A549 (cell line): ENCODE measurements at regions not wholly inside any gene's neighbourhood (a gene's known extent, or its start where the extent isn't known, plus 50 kb on each side); places are given as distances from the start of the nearest gene placed in this dataset.

Experiments
- ATAC-seq, 2 experiments: fragments of 200-7000 bp in 1 of 2; fragments of >200 bp in 1 of 2; cut with Nextera tagmentation in 1 of 2; cut with Tn5 transposase in 1 of 2; 3 replicates each; pipeline versions ENCODE4 v1.8.0 to v1.9.1; 2018 to 2020; ENCODE audit warnings: mild to moderate bottlenecking in 1 of 2, moderate library complexity in 1 of 2
- CTCF ChIA-PET: fragments of 300-600 bp; sonication (Branson Sonifier 250); formaldehyde crosslinking; extraction: SDS; loops from one replicate; lab custom pipeline; 2021; ENCODE audit warnings: antibody characterized with exemption, inconsistent platforms; lab: Yijun Ruan, JAX
- POLR2A ChIA-PET: fragments of 350-600 bp; formaldehyde crosslinking; extraction: SDS; loops from one replicate; lab custom pipeline; 2021; ENCODE audit warnings: antibody characterized with exemption, inconsistent platforms; lab: Yijun Ruan, JAX
- DNase-seq, 2 experiments: peaks; one replicate each; pipeline versions ENCODE4 v3.0.0 to v3.0.0-alpha.2; 2011 to 2016; ENCODE audit warnings: low read depth in 1 of 2, low spot score in 1 of 2
- FAIRE-seq: peaks from 2 replicates; lab custom pipeline; 2011; peaks lifted over from hg19 to GRCh38; lab: Jason Lieb, UNC
- H3K27ac ChIP-seq, 2 experiments: fragments of >200 bp; sonication (Bioruptor Twin); formaldehyde crosslinking; 3 replicates each; pipeline ENCODE4 v1.5.1; 2016 to 2017
- H3K4me1 ChIP-seq: fragments of >200 bp; sonication (Bioruptor Twin); formaldehyde crosslinking; 3 replicates; pipeline ENCODE4 v1.6.1; 2016
- H3K4me2 ChIP-seq: fragments of >200 bp; sonication (Bioruptor Twin); formaldehyde crosslinking; 3 replicates; pipeline ENCODE4 v1.6.1; 2016
- H3K4me3 ChIP-seq: fragments of >200 bp; sonication (Bioruptor Twin); formaldehyde crosslinking; 3 replicates; pipeline ENCODE4 v1.5.1; 2016
- H3K9me3 ChIP-seq: fragments of >200 bp; sonication (Bioruptor Twin); formaldehyde crosslinking; 3 replicates; pipeline ENCODE4 v1.6.1; 2016
- BHLHE40 ChIP-seq: IDR thresholded peaks from 2 replicates; pipeline ENCODE4 v1.6.1; 2012; ENCODE audit warnings: low read depth, low read length, inconsistent platforms
- CEBPB ChIP-seq, 2 experiments: fragments of >200 bp in 1 of 2; sonication (Bioruptor Twin) in 1 of 2; formaldehyde crosslinking in 1 of 2; IDR thresholded peaks; 2 replicates each; pipeline ENCODE4 v1.6.1; 2012 to 2016
- CHD2 ChIP-seq: fragments of 150-350 bp; IDR thresholded peaks from 2 replicates; pipeline ENCODE4 v1.6.1; 2014; ENCODE audit warnings: low read length; ENCODE audit not compliant: partially characterized antibody
- CHD4 ChIP-seq: fragments of 200-600 bp; sonication (generic); IDR thresholded peaks from 2 replicates; pipeline ENCODE4 v1.6.1; 2016; ENCODE audit warnings: antibody characterized with exemption, mild to moderate bottlenecking, borderline replicate concordance
- ESRRA ChIP-seq: fragments of 150-350 bp; IDR thresholded peaks from 2 replicates; pipeline ENCODE4 v1.6.1; 2014; ENCODE audit warnings: mild to moderate bottlenecking, low read length, borderline replicate concordance
- FOSB ChIP-seq: fragments of 250-450 bp; sonication (Bioruptor Pico); IDR thresholded peaks from 2 replicates; pipeline ENCODE4 v1.5.0; 2020; ENCODE audit warnings: mild to moderate bottlenecking, moderate library complexity
- FOSL2 ChIP-seq, 2 experiments: fragments of 450-650 bp in 1 of 2; fragments of >200 bp in 1 of 2; sonication (Bioruptor Twin) in 1 of 2; formaldehyde crosslinking; IDR thresholded peaks; 2 replicates each; pipeline versions ENCODE4 v1.5.0 to v1.6.1; 2016 to 2020; ENCODE audit warnings: mild to moderate bottlenecking in 1 of 2, moderate library complexity in 1 of 2
- HOXB13 ChIP-seq: fragments of 250-450 bp; sonication (Bioruptor Pico); IDR thresholded peaks from 2 replicates; pipeline ENCODE4 v1.5.0; 2020; ENCODE audit warnings: low read depth, mild to moderate bottlenecking, moderate library complexity
- JUNB ChIP-seq: fragments of >200 bp; sonication (Bioruptor Twin); formaldehyde crosslinking; IDR thresholded peaks from 2 replicates; pipeline ENCODE4 v1.6.1; 2016
- KDM1A ChIP-seq: fragments of 200-600 bp; sonication (generic); IDR thresholded peaks from 2 replicates; pipeline ENCODE4 v1.6.1; 2016; ENCODE audit warnings: low read depth, mild to moderate bottlenecking
- MYC ChIP-seq: IDR thresholded peaks from 2 replicates; pipeline ENCODE4 v1.6.1; 2012; ENCODE audit warnings: mild to moderate bottlenecking, inconsistent platforms, low read length, improper control_type of control experiment, borderline replicate concordance
- NFE2L2 ChIP-seq: fragments of 150-350 bp; conservative IDR thresholded peaks from 2 replicates; pipeline ENCODE4 v1.6.1; 2014; ENCODE audit warnings: low read length
- RARB ChIP-seq: fragments of 250-450 bp; sonication (Bioruptor Pico); IDR thresholded peaks from 2 replicates; pipeline ENCODE4 v1.8.0; 2021; ENCODE audit warnings: mild to moderate bottlenecking, moderate library complexity
- RFX5 ChIP-seq: fragments of 450-650 bp; IDR thresholded peaks from 2 replicates; pipeline ENCODE4 v1.7.1; 2014; ENCODE audit warnings: antibody characterized with exemption, mild to moderate bottlenecking, moderate library complexity
- RNF2 ChIP-seq: fragments of 200-600 bp; sonication (generic); IDR thresholded peaks from 2 replicates; pipeline ENCODE4 v1.6.1; 2016; ENCODE audit warnings: low read depth, mild to moderate bottlenecking, antibody characterized with exemption, moderate library complexity, borderline replicate concordance
- ZNF302 ChIP-seq: fragments of 250-450 bp; sonication (Bioruptor Pico); IDR thresholded peaks from 2 replicates; pipeline ENCODE4 v1.9.0; 2021; ENCODE audit warnings: inconsistent platforms, mild to moderate bottlenecking, moderate library complexity
- ZSCAN20 ChIP-seq: fragments of 250-450 bp; sonication (Bioruptor Pico); IDR thresholded peaks from 2 replicates; pipeline ENCODE4 v1.8.0; 2022; ENCODE audit warnings: mild to moderate bottlenecking, moderate library complexity
- WGBS: methylation state at CpG from one replicate; pipeline ENCODE4 v1.1.6; 2017; ENCODE audit errors: missing lambda C conversion rate; 5-methylcytosine and 5-hydroxymethylcytosine counted together
- TF ChIP-seq, protein P1 (sequence below): fragments of 250-450 bp; sonication (Bioruptor Pico); IDR thresholded peaks from 2 replicates; pipeline ENCODE4 v1.5.0; 2021; ENCODE audit warnings: mild to moderate bottlenecking, moderate library complexity, borderline replicate concordance
- TF ChIP-seq, protein P2 (sequence below): IDR thresholded peaks from 2 replicates; pipeline ENCODE4 v1.6.1; 2012; ENCODE audit warnings: low read depth, borderline replicate concordance
- TF ChIP-seq, protein P3 (sequence below): IDR thresholded peaks from 2 replicates; pipeline ENCODE4 v1.6.1; 2012
- TF ChIP-seq, protein P4 (sequence below): IDR thresholded peaks from 2 replicates; pipeline ENCODE4 v1.6.1; 2012
- TF ChIP-seq, protein P5 (sequence below): fragments of 150-350 bp; IDR thresholded peaks from 2 replicates; pipeline ENCODE4 v1.6.1; 2014; ENCODE audit warnings: low read depth, mild to moderate bottlenecking, low read length

DNA sequence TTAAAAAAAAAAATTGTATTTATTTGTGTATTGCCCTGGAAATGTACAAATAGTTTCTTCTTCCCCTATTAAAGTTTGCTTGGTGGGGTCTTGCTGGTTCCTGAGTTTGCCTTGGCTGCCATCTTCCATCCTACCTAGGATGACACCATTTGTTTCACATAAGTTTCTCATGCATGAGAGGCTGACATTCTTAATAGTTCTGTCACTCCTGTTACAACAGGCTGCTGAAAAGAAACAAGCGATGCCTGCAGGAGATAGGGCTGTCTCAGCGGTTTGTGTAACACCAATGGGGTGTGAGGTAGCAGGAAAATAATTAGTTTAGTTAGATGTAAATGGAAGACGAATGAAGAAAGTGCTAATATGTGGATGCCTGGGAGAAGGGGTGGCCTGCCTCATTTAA, 1000.9 kb upstream of the RBFOX1 start:
- POLR2A ChIA-PET, result no interaction called here
- TF ChIP-seq, protein P1, sequence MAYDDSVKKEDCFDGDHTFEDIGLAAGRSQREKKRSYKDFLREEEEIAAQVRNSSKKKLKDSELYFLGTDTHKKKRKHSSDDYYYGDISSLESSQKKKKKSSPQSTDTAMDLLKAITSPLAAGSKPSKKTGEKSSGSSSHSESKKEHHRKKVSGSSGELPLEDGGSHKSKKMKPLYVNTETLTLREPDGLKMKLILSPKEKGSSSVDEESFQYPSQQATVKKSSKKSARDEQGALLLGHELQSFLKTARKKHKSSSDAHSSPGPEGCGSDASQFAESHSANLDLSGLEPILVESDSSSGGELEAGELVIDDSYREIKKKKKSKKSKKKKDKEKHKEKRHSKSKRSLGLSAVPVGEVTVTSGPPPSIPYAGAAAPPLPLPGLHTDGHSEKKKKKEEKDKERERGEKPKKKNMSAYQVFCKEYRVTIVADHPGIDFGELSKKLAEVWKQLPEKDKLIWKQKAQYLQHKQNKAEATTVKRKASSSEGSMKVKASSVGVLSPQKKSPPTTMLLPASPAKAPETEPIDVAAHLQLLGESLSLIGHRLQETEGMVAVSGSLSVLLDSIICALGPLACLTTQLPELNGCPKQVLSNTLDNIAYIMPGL (CRISPR knock-in tag), result no peak
- TF ChIP-seq JUNB (no peak), RARB (CRISPR knock-in tag) (no peak), BHLHE40 (no peak), CEBPB (IDR thresholded peaks at IDR 0.05) (no peak), ZSCAN20 (CRISPR knock-in tag) (no peak), NFE2L2 (no peak), CHD2 (no peak), HOXB13 (no peak), FOSL2 (IDR thresholded peaks at IDR 0.05) (no peak), FOSL2 (CRISPR knock-in tag; IDR thresholded peaks at IDR 0.05) (no peak)
- TF ChIP-seq, protein P2, sequence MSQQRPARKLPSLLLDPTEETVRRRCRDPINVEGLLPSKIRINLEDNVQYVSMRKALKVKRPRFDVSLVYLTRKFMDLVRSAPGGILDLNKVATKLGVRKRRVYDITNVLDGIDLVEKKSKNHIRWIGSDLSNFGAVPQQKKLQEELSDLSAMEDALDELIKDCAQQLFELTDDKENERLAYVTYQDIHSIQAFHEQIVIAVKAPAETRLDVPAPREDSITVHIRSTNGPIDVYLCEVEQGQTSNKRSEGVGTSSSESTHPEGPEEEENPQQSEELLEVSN, result no peak
- TF ChIP-seq, protein P3, sequence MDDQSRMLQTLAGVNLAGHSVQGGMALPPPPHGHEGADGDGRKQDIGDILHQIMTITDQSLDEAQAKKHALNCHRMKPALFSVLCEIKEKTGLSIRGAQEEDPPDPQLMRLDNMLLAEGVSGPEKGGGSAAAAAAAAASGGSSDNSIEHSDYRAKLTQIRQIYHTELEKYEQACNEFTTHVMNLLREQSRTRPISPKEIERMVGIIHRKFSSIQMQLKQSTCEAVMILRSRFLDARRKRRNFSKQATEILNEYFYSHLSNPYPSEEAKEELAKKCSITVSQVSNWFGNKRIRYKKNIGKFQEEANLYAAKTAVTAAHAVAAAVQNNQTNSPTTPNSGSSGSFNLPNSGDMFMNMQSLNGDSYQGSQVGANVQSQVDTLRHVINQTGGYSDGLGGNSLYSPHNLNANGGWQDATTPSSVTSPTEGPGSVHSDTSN, result no peak
- TF ChIP-seq, protein P4, sequence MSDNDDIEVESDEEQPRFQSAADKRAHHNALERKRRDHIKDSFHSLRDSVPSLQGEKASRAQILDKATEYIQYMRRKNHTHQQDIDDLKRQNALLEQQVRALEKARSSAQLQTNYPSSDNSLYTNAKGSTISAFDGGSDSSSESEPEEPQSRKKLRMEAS, result no peak
- CTCF ChIA-PET, result interaction anchor here (0.7 kb wide), 1 partner anchor 1652 kb away, joined by 3 read pairs; no protein-coding TSS in a partner anchor
- 0% methylated on average over 3 of the region's 3 CpGs for WGBS
- ATAC-seq (no peak), FAIRE-seq (no peak), DNase-seq (no peak)
- Histone ChIP-seq H3K4me2 (no peak overlapping the region), H3K4me3 (no peak overlapping the region), H3K9me3 (no peaks in the 10 kb centered on the region; the same call in 2 of the 3 replicates), H3K27ac (no peak overlapping the region), H3K4me1 (no peaks in the 10 kb centered on the region)

DNA sequence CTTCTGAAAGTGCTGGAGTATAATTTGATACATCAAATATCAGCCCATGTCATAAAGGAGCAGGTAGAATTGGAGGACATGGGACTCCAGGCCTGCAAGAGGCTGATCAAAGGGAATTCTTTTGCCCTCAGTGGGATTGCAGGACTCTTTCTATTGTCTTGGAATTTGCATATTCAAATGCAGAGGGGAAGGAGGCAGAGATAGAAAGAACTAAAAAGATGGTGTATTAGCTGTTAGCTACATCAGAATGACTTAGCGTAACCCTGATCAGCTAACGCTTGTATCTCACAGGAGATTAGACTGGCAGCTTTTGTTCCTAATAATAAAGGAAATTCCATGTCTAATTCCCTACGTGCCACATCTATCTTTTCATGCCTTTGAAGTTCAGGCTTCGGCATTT, 1014.7 kb upstream of the RBFOX1 start:
- Histone ChIP-seq H3K27ac (no peak overlapping the region), H3K4me3 (no peak overlapping the region), H3K9me3 (no peaks in the 10 kb centered on the region), H3K4me1 (no peaks in the 10 kb centered on the region)
- DNase-seq (no peak), ATAC-seq (no peak), FAIRE-seq (no peak)
- 39% methylated on average over 4 of the region's 4 CpGs for WGBS
- no peak for TF ChIP-seq FOSB
- TF ChIP-seq ESRRA, result no peak
- no peak for TF ChIP-seq MYC
- no peak for TF ChIP-seq CHD4
- TF ChIP-seq, protein P5, sequence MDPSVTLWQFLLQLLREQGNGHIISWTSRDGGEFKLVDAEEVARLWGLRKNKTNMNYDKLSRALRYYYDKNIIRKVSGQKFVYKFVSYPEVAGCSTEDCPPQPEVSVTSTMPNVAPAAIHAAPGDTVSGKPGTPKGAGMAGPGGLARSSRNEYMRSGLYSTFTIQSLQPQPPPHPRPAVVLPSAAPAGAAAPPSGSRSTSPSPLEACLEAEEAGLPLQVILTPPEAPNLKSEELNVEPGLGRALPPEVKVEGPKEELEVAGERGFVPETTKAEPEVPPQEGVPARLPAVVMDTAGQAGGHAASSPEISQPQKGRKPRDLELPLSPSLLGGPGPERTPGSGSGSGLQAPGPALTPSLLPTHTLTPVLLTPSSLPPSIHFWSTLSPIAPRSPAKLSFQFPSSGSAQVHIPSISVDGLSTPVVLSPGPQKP, result no peak
- no peak for TF ChIP-seq ZNF302 (CRISPR knock-in tag)
- TF ChIP-seq KDM1A, result no peak
- TF ChIP-seq, protein P3, result no peak
- no peak for TF ChIP-seq RNF2
- no peak for TF ChIP-seq NFE2L2
- TF ChIP-seq, protein P1 (CRISPR knock-in tag), result no peak
- no peak for TF ChIP-seq RFX5
- no peak for TF ChIP-seq CEBPB (IDR thresholded peaks at IDR 0.05)
- TF ChIP-seq, all 56 proteins: peak for 0
- ChIA-PET CTCF (no interaction called here), POLR2A (no interaction called here)
- no peak overlapping the region for H3K4me2 ChIP-seq
